ENCODE measurements at regions not wholly inside any gene's neighbourhood (a gene's known extent, or its start where the extent isn't known, plus 50 kb on each side); places are given as distances from the start of the nearest gene placed in this dataset.
A peak's percentile ranks its signal among the peaks of the same experiment; 100 is the strongest.

DNA sequence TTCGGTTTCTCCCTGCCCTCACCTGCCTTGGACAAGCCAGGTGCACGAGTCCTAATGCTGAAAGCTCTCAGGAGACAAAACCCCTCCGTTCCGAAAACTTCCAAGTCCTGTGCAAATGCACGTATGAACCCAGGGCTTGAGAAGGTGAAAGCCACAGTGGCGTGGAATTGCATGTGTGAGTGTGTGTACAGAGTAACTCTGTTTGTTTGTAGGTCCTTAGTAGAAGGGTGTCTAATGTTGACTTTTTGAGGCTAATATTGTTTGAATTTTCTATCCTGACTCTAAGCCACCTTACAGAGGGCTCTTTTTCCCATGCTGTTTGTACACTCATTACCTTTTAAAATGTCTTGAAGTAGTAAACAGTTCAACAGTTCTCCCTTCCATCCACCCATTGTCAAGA, 129.1 kb downstream of the FOXA2 start:
- H3K9me3 ChIP-seq (ENCODE audit: low read length): no peaks in the 10 kb centered on the region
- no peak for DNase-seq (ENCODE audit: low spot score)
- no peak overlapping the region for H3K27ac ChIP-seq (ENCODE audit: extremely low read length, insufficient read depth, low read length)
- ChIA-PET POLR2A (no interaction called here), CTCF (ENCODE audit: low intra/inter-chr PET ratio, low total read pairs) (interaction anchor here (2.9 to 4.6 kb wide), 2 partner anchors 69 to 131 kb away, joined by 15 to 83 read pairs; partner anchors contain the start of gene FOXA2)
- H3K27me3 ChIP-seq (ENCODE audit: control insufficient read depth in 1 of 2, insufficient read depth in 2 of 2, low read length in 2 of 2): peaks cover 6 to 52% of the 10 kb centered on the region in 2 experiments
- no peak overlapping the region for H2AFZ ChIP-seq (ENCODE audit: low read length)
- no peak for ATAC-seq
- intact Hi-C loops (cut with micrococcal nuclease; ENCODE audit: unreplicated experiment): no loop called here
- FAIRE-seq: no peak
- no peak overlapping the region for H3K4me3 ChIP-seq (replicated peaks in 1 of 3; ENCODE audit: insufficient read depth in 1 of 3, low read depth in 2 of 3, low read length in 3 of 3)
- no TSS peak for BruUV-seq (replicated peaks)
- H3K36me3 ChIP-seq (replicated peaks in 1 of 2; ENCODE audit: control insufficient read depth in 1 of 2, insufficient read depth in 2 of 2, low read length in 2 of 2): no peaks in the 10 kb centered on the region
- H4K20me1 ChIP-seq (ENCODE audit: insufficient read depth, low read length): no peaks in the 10 kb centered on the region
- H3K79me2 ChIP-seq (ENCODE audit: insufficient read depth, low read length): no peaks in the 10 kb centered on the region
- H3K4me2 ChIP-seq (ENCODE audit: low read depth, low read length): peak overlapping the region; percentile 10; the same call in 1 of the 2 replicates
- in situ Hi-C loops (cut with HindIII; ENCODE audit: extremely low pct_ligation_motif_present, low pct_unique_long_range_greater_than_20kb): no loop called here
- no peak overlapping the region for H3K9ac ChIP-seq (ENCODE audit: insufficient read depth, low read depth, low read length)
- 12% methylated on average over 6 of the region's 6 CpGs for WGBS (ENCODE audit: low lambda C conversion rate)
- H3K4me1 ChIP-seq (ENCODE audit: insufficient read depth, low read length): peaks cover 16% of the 10 kb centered on the region
- TF ChIP-seq AGO2 (optimal IDR thresholded peaks at IDR 0.05; ENCODE audit: low read depth, low read length) (no peak), ZBTB42 (CRISPR knock-in tag; IDR thresholded peaks at IDR 0.05) (no peak), ZNF746 (CRISPR knock-in tag; IDR thresholded peaks at IDR 0.05) (no peak), GATAD2A (CRISPR knock-in tag; IDR thresholded peaks at IDR 0.05) (0 out of 2 replicates have a peak, but pooled peaks have one; percentile 8), HHEX (CRISPR knock-in tag; IDR thresholded peaks at IDR 0.05) (peak; percentile 69; the same call in 1 of the 2 replicates), PRMT3 (CRISPR knock-in tag; IDR thresholded peaks at IDR 0.05; ENCODE audit: borderline replicate concordance, low read depth) (no peak), ATF7 (IDR thresholded peaks at IDR 0.05) (no peak), ATF7 (CRISPR knock-in tag; IDR thresholded peaks at IDR 0.05) (no peak), ZBTB7A (CRISPR knock-in tag; IDR thresholded peaks at IDR 0.05) (no peak), ZNF20 (CRISPR knock-in tag; IDR thresholded peaks at IDR 0.05) (no peak), BORCS8-MEF2B (CRISPR knock-in tag; IDR thresholded peaks at IDR 0.05) (no peak), SMAD9 (CRISPR knock-in tag; IDR thresholded peaks at IDR 0.05) (no peak), PAWR (CRISPR knock-in tag; IDR thresholded peaks at IDR 0.05; ENCODE audit: borderline replicate concordance) (no peak), ZSCAN20 (CRISPR knock-in tag; IDR thresholded peaks at IDR 0.05; ENCODE audit: borderline replicate concordance) (no peak), FOXO1 (CRISPR knock-in tag; IDR thresholded peaks at IDR 0.05) (0 out of 2 replicates have a peak, but pooled peaks have one; percentile 21), FOXP1 (IDR thresholded peaks at IDR 0.05) (no peak), FOXP1 (CRISPR knock-in tag; IDR thresholded peaks at IDR 0.05) (peak; percentile 22; the same call in 1 of the 2 replicates), FOXA3 (CRISPR knock-in tag; IDR thresholded peaks at IDR 0.05) (peak; percentile 33; the same call in 1 of the 2 replicates)

All from HepG2 (cell line).